T47D (cell line): ENCODE measurements at regions not wholly inside any gene's neighbourhood (a gene's known extent, or its start where the extent isn't known, plus 50 kb on each side); places are given as distances from the start of the nearest gene placed in this dataset.
A peak's percentile ranks its signal among the peaks of the same experiment; 100 is the strongest.

Experiments used
- DNase-seq, 2 experiments: peaks; one replicate each; pipeline versions ENCODE4 v3.0.0 to v3.0.0-alpha.2; 2011 to 2012; ENCODE audit warnings: low read depth in 1 of 2, low spot score in 1 of 2
- JUND ChIP-seq: IDR thresholded peaks from 2 replicates; pipeline ENCODE4 v1.6.1; 2012; ENCODE audit warnings: low read depth
- in situ Hi-C: cut with HindIII; loops from 2 replicates; pipeline ENCODE4 v1.10.0; 2016; ENCODE audit warnings: low sequenced_read_pairs, low pct_unique_long_range_greater_than_20kb

DNA sequence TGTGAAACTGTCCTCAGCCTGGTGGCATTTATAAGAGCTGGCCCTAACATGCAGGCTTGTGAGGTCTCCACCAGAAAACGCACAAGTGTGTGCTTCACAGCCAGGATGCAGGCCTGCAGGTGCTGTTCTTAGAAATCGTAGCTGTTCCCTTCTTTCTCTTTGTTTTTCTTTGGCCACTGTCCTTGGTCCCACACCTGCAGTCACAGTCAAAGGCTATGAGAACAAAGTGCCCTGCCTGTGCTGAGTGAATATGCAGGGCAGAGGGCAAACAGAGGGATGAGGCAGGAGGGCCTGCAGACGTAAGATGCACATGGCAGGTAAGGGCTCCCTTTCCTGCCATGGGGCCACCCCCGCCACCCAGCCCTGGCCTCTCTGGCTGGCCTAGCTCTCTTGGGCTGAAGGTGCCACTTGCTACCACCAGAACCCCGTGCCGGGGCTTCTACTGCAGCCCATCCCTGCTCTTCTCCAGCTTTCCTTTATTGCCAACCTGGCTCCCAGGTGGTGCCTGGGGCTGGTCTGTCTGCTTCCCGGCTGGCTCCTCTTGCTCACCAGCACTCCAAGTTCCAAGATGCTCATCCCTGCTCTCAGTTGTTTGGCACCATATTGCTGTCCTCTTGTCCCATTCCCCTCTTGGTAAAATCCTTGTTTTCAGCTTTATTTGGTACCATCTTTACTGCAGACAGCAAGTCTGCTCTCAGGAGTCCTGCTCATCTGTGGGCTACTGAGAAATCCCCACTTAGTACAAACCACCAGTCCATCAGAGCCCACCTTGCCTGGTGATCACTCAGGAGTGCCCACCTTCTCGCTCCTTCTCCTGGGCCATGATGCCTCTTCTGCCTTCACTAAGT, 308.1 kb upstream of the ZMIZ1 start:
- DNase-seq: no peak
- in situ Hi-C loops: no loop called here
- no peak for TF ChIP-seq JUND

DNA sequence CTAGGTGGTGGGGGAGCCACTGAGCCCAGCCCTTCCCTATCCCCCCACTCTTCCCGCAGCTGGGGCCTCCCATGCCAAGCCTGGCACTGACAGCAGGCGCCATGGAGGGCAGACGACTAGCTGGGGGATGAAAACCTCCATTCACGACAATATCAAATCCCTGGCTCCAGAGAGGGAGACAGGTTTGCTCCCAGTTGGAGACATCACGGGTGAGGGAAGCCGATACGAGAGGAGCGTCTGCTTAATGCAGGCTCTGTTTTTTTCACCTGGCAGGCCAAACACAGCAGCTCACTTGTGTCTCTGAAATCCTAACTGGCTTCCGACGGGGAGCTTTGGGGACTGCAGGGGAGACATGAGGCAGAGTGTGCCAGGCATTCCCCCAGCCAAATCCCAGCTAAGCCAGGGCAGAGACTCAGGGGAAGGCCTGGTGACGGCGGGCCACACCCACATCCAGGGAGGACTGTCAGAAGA, 307.4 kb upstream of the ZMIZ1 start:
- in situ Hi-C loops: no loop called here
- no peak for TF ChIP-seq JUND
- no peak for DNase-seq

DNA sequence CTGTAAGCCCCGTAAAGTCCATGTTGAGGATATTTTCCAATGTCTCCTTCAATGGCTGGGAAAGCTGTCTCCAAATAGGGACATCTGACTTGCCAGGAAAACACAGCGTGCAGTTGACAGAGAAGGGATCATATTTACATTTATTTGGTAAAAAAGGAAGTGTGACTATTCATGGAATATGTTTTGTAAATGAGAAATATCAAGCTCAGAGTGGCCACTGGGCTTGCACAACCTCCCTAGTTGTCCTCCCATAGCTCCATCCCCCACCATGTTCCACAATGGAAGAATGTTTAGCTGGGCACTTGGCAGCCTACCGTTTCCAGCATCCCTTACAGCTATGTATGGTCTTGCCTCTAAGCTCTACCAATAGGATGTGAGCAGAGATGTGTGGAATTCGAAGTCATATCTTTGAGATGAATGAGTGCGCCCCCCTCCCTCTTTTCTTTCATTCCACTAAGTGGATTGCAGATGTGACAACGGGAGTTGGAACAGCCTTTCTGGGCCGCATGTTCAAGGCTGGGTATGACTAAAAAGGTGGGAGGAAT, 306.6 kb upstream of the ZMIZ1 start:
- DNase-seq: no peak
- in situ Hi-C loops: no loop called here
- no peak for TF ChIP-seq JUND

DNA sequence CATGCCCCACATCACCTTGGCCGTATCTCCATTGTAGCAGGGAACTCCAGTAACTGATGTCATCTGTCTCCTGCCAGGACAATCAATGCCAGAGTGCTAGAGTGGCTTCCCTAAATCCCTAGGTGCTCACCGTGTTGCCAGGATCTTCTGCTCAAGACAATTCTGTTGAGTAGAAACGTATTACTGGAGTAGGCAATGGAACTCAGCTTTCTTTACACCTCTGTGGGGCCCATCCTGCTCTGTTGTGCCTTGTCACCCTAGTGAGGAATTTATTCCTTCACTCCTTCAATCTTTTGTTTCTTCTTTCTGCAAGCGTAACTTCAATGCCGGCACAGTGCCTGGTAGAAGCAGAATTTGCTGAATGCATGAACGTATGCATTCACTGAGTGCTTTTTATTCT, 305.5 kb upstream of the ZMIZ1 start:
- TF ChIP-seq JUND: no peak
- in situ Hi-C loops: no loop called here
- DNase-seq: no peak

- peak in 1 of 2 experiments; percentile 48 for DNase-seq
- in situ Hi-C loops: no loop called here
- TF ChIP-seq JUND: no peak
Measured at GRCh38 chr10:78763651-78764395, 304.9 kb upstream of the ZMIZ1 start.

DNA sequence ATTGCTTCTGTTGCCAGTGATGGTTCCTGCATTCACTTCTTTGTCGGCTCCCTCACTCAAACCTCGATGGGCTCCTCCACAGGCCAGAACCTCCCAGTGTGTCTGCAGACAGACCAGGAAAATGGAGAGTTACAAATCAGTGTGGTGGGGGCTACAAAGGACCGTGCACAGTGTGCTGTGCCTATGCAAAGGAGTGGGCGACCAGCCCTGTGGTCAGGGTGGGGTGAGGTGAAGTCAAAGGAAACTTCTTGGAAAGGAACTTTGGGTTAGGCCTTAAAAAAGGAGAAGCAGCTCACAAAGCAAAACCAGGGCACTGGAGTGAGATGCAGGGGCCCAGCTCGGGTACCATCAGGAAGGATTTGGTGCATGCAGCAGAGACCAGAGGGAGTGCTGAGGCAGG, 304.3 kb upstream of the ZMIZ1 start:
- TF ChIP-seq JUND: no peak
- DNase-seq: no peak
- in situ Hi-C loops: no loop called here

DNA sequence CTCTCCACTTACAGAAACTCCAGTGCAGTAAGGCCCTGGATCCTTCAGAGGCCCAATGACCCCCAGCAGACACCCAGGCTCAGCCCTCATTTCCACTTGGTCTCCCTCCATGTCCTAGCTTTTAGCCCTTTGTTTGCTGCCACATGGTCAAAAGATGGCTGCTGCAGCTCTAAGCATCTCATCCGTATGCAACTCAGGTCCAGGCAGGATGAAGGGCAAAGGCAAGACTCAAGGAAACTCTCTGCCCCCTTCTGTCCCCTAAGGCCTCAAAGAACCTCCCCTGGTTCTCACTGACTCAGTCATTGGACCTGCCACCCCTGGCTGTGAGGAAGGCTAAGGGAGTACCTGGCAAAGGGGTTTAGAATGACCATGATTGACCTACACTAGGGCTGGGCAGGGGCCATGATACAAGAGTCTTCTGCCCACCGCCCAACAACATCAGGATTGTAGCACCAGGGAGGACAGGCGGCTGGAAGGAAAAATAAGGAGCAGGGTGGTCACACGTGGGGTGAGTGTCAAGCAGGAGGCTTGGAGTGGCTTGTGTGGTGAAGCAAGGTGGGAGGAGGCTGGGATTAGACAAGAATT, 303.8 kb upstream of the ZMIZ1 start:
- in situ Hi-C loops: no loop called here
- DNase-seq: no peak
- TF ChIP-seq JUND: no peak

- no peak for DNase-seq
- in situ Hi-C loops: no loop called here
- TF ChIP-seq JUND: no peak
Measured at GRCh38 chr10:78765726-78766335, 302.9 kb upstream of the ZMIZ1 start.

DNA sequence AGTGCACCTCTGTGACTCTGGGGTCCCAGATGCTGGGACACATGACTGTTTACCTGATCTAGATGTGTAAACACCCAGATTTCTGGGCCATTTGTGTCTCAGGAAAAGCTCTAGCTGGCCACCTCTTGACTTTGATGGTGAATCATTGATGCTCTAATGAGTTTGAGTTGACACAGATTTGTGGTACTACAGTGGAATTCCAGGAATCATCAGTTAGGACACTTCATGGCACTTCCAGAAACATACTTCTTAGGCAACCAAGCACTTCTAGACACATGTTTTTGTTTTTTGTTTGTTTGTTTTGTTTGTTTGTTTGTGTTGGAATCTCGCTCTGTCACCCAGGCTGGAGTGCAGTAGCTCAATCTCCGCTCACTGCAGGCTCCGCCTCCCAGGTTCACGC, 302.2 kb upstream of the ZMIZ1 start:
- no peak for TF ChIP-seq JUND

DNA sequence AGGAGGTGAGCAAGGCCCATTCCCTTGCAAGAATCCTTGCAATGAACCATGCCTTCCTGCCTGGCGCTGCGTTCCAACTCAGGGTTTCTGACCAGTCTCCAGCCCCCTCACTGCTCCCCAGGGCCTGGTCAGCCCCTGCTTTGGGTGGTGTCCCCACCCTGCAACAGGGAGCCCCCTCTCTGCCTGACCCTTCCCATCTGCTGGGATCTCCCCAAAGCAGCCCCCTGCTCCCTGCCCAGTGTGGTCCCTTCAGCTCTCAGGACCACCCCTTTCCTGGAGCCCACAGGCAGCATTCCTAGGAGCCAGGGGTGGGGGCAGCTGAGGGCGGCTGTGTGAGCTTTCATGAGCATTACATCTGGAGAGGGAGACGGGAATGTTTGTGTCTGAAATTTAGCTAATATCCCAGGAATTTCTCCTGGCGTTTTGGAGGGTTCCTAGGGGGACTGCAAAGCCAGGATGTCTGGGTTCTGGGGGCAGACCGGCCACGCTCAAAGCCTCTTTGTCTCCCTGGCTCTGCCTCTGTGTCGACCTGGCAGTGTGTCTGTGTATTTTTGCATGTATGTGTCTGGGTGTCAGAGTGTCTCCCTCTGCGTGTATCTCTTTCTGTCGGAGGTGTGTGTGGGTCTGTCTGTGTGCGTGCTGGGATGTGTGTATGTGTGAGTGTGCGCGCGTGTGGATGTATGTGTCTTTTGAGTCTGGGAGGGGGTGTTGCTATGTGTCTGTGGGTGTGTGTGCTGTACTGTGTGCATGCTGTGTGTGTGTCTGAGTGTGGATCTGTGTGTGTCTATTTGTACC, 300.5 kb upstream of the ZMIZ1 start:
- in situ Hi-C loops: no loop called here
- no peak for TF ChIP-seq JUND
- DNase-seq: no peak

More for the DNA sequence above, 302.2 kb upstream of the ZMIZ1 start:
- DNase-seq: no peak
- in situ Hi-C loops: no loop called here

GRCh38 chr10:78768876-78769275, 299.9 kb upstream of the ZMIZ1 start:
- no peak for TF ChIP-seq JUND
- DNase-seq: no peak
- in situ Hi-C loops: no loop called here

GRCh38 chr10:78769526-78769925, 299.2 kb upstream of the ZMIZ1 start:
- TF ChIP-seq JUND: no peak
- DNase-seq: no peak
- in situ Hi-C loops: no loop called here
